GM18508 (cell line): ENCODE measurements at regions not wholly inside any gene's neighbourhood (a gene's known extent, or its start where the extent isn't known, plus 50 kb on each side); places are given as distances from the start of the nearest gene placed in this dataset.
"Not testable (repeated sequence)": the region's sequence is repeated elsewhere in the genome, so short reads cannot be mapped to it uniquely, and the experiment has no call there.

ENCODE experiments used
- ATAC-seq: cut with Tn5 transposase; IDR thresholded peaks from one replicate; pipeline ENCODE4 v1.9.1; 2021; ENCODE audit warnings: moderate number of reproducible peaks; ENCODE audit not compliant: insufficient read depth, unreplicated experiment

- no peak for ATAC-seq
These were observed 173.7 kb downstream of the HNRNPD start for GRCh38 chr4:82200046-82200445.

GRCh38 chr4:82194329-82194728 is 179.5 kb downstream of the HNRNPD start:
- no peak for ATAC-seq

- ATAC-seq = no peak
These were observed 181.6 kb downstream of the HNRNPD start for GRCh38 chr4:82192017-82192673.

- ATAC-seq = no peak
These were observed 192.0 kb downstream of the HNRNPD start for GRCh38 chr4:82181789-82182188.

- ATAC-seq = no peak
These were observed 201.6 kb downstream of the HNRNPD start for GRCh38 chr4:82172186-82172585.

GRCh38 chr4:82171531-82172155 is 202.1 kb downstream of the HNRNPD start:
- ATAC-seq = no peak

- no peak for ATAC-seq
These were observed 224.0 kb downstream of the HNRNPD start for GRCh38 chr4:82149750-82150149.

GRCh38 chr4:82145850-82146249 is 227.9 kb downstream of the HNRNPD start:
- no peak for ATAC-seq

- no peak for ATAC-seq
These were observed 233.4 kb downstream of the HNRNPD start for GRCh38 chr4:82140422-82140821.

- ATAC-seq = no peak
These were observed 234.5 kb downstream of the HNRNPD start for GRCh38 chr4:82139287-82139686.

GRCh38 chr4:82138374-82138773 is 235.4 kb downstream of the HNRNPD start:
- no peak for ATAC-seq

- no peak for ATAC-seq
These were observed 237.5 kb downstream of the HNRNPD start for GRCh38 chr4:82136161-82136801.

GRCh38 chr4:82128355-82128754 is 245.4 kb downstream of the HNRNPD start:
- no peak for ATAC-seq

- ATAC-seq = no peak
These were observed 247.2 kb downstream of the HNRNPD start for GRCh38 chr4:82126512-82127040.

- ATAC-seq = no peak
These were observed 247.9 kb downstream of the HNRNPD start for GRCh38 chr4:82125787-82126297.

GRCh38 chr4:82124932-82125786 is 248.6 kb downstream of the HNRNPD start:
- no peak for ATAC-seq

- no peak for ATAC-seq
These were observed 249.4 kb downstream of the HNRNPD start for GRCh38 chr4:82124365-82124764.

GRCh38 chr4:82123934-82124333 is 249.9 kb downstream of the HNRNPD start:
- no peak for ATAC-seq

- ATAC-seq = not testable (repeated sequence)
These were observed 258.6 kb downstream of the HNRNPD start for GRCh38 chr4:82115183-82115582.

GRCh38 chr4:82108506-82108905 is 265.3 kb downstream of the HNRNPD start:
- no peak for ATAC-seq
